ENCODE measurements at regions not wholly inside any gene's neighbourhood (a gene's known extent, or its start where the extent isn't known, plus 50 kb on each side); places are given as distances from the start of the nearest gene placed in this dataset.

DNA sequence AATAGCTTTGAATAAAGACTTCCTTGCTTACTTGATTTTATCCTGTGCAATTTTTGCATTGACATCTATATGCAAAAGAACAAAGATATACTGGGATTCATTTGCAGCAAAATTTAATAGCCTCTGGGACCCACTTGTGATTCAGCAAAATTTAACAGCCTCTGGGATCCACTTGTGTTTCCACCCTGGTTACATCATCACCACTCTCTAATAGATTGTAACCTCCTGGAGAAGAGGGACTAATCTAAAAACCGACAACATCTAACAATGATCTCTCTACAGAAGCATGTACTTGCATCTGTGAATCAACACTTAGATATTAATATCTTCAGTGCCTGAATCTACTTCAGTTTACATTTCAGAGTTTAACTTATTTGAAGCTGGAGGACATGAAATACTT, 202.0 kb upstream of the CPHXL start:
- POLR2A ChIA-PET, result no interaction called here

DNA sequence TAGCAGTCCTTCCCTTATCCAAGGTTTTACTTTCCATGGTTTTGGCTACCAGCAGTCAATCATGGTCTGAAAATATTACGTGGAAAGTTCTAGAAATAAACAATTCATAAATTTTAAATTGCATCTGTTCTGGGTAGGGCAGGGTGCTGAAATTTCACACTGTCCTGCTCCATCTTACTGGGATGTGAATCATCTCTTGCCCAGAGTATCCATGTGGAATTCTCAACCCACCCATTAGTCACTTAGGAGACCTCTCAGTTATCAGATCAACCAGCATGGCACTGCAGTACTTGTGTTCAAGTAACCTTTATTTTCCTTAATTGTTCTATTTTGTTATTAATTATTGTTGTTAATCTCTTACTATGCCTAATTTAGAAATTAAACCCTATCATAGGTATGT, 202.8 kb upstream of the CPHXL start:
- TF ChIP-seq, protein P1, sequence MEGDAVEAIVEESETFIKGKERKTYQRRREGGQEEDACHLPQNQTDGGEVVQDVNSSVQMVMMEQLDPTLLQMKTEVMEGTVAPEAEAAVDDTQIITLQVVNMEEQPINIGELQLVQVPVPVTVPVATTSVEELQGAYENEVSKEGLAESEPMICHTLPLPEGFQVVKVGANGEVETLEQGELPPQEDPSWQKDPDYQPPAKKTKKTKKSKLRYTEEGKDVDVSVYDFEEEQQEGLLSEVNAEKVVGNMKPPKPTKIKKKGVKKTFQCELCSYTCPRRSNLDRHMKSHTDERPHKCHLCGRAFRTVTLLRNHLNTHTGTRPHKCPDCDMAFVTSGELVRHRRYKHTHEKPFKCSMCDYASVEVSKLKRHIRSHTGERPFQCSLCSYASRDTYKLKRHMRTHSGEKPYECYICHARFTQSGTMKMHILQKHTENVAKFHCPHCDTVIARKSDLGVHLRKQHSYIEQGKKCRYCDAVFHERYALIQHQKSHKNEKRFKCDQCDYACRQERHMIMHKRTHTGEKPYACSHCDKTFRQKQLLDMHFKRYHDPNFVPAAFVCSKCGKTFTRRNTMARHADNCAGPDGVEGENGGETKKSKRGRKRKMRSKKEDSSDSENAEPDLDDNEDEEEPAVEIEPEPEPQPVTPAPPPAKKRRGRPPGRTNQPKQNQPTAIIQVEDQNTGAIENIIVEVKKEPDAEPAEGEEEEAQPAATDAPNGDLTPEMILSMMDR (IDR thresholded peaks at IDR 0.05), result no peak
- Mint-ChIP-seq H3K4me1 (ENCODE audit: low read depth) (no peaks in the 10 kb centered on the region), H3K27me3 (no peaks in the 10 kb centered on the region), H3K9me3 (peaks cover 2% of the 10 kb centered on the region), H3K4me3 (no peak overlapping the region), H3K27ac (no peak overlapping the region), H3K36me3 (ENCODE audit: low read depth) (no peaks in the 10 kb centered on the region)
- CTCF ChIA-PET, result no interaction called here
- ATAC-seq (no peak), DNase-seq (no peak)
- POLR2A ChIA-PET, result no interaction called here
- intact Hi-C loops (cut with micrococcal nuclease), result no loop called here

More for the DNA sequence above, 202.0 kb upstream of the CPHXL start:
- ATAC-seq (no peak), DNase-seq (no peak)
- Mint-ChIP-seq H3K36me3 (ENCODE audit: low read depth) (no peaks in the 10 kb centered on the region), H3K27ac (no peak overlapping the region), H3K4me3 (no peak overlapping the region), H3K9me3 (peaks cover 2% of the 10 kb centered on the region), H3K27me3 (no peaks in the 10 kb centered on the region), H3K4me1 (ENCODE audit: low read depth) (no peaks in the 10 kb centered on the region)
- TF ChIP-seq, protein P1 (IDR thresholded peaks at IDR 0.05), result no peak
- intact Hi-C loops (cut with micrococcal nuclease), result no loop called here
- CTCF ChIA-PET, result no interaction called here

DNA sequence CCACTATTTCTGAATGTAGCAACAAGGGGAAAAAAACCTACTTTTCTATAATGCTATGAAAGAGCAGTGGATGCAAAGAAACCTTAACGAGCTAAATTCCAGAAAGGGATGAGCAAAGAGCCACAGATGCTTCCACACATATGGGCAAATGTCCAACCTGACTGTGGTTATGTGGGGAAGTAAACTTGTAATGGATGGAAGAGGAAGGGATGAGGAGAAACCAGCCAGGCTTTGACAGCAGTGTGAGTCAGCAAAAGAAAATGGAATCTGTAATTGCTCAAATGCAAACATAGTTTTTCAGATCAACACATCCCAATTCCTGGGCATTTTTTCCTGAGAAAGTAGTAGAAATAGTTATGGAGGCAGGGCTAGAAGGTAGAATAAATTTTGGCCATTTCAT, 204.8 kb upstream of the CPHXL start:
- POLR2A ChIA-PET, result no interaction called here
- no peak for ATAC-seq

DNA sequence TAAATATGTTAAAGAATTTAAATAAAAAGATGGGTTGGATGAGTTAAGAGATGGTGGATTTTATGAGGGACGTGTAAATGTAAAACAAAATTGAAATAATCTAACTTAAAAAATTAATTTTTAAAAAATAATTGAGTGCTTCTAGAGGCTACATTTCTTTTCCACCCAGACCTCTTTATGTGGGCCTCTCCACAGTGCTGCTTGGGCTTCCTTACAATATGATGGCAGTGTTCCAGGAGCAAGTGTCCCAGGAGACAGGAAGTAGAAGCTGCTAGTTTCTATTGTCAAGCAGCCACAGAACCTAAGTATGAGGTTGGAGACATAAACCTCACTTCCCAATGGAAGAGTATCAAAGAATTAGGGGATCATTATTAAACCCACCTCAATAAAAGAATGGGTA, 205.7 kb upstream of the CPHXL start:
- Mint-ChIP-seq H3K9me3 (peaks cover 2% of the 10 kb centered on the region), H3K4me3 (no peak overlapping the region), H3K27me3 (no peaks in the 10 kb centered on the region), H3K4me1 (ENCODE audit: low read depth) (no peaks in the 10 kb centered on the region), H3K27ac (no peak overlapping the region), H3K36me3 (ENCODE audit: low read depth) (no peaks in the 10 kb centered on the region)
- CTCF ChIA-PET, result no interaction called here
- no peak for DNase-seq
- ATAC-seq, result no peak
- TF ChIP-seq, protein P1 (IDR thresholded peaks at IDR 0.05), result no peak
- POLR2A ChIA-PET, result no interaction called here
- intact Hi-C loops (cut with micrococcal nuclease), result no loop called here

More for the DNA sequence above, 204.8 kb upstream of the CPHXL start:
- no peaks in the 10 kb centered on the region for H3K4me1 Mint-ChIP-seq (ENCODE audit: low read depth)
- CTCF ChIA-PET, result no interaction called here
- no peak for DNase-seq
- H3K4me3 Mint-ChIP-seq, result no peak overlapping the region
- no peaks in the 10 kb centered on the region for H3K27me3 Mint-ChIP-seq
- peaks cover 2% of the 10 kb centered on the region for H3K9me3 Mint-ChIP-seq
- no peak overlapping the region for H3K27ac Mint-ChIP-seq
- TF ChIP-seq, protein P1 (IDR thresholded peaks at IDR 0.05), result no peak
- intact Hi-C loops (cut with micrococcal nuclease), result no loop called here
- H3K36me3 Mint-ChIP-seq (ENCODE audit: low read depth), result no peaks in the 10 kb centered on the region

DNA sequence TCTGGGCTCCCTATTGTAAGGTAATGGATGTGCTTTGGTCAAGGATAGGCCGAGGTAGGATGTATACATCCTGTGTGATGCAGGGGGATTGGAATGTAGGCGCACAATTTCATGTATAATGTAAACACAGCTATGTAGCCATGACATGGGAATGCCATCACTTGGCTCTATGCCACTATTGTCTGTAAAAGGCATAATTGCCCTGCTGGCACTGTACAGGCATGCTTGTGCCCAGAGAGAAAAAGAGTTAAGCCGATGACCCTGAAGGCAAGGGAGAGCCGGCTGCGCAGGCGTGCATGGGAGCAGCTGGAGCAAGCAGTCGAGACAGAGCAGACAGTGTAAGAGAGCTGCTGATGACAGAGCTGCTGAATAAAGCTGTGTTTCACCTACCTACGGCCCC, 212.5 kb upstream of the CPHXL start:
- ChIA-PET CTCF (no interaction called here), POLR2A (no interaction called here)
- ATAC-seq (no peak), DNase-seq (no peak)
- Mint-ChIP-seq H3K27ac (no peak overlapping the region), H3K27me3 (no peaks in the 10 kb centered on the region), H3K4me1 (ENCODE audit: low read depth) (no peaks in the 10 kb centered on the region), H3K9me3 (no peaks in the 10 kb centered on the region), H3K4me3 (no peak overlapping the region), H3K36me3 (ENCODE audit: low read depth) (no peaks in the 10 kb centered on the region)
- TF ChIP-seq, protein P1 (IDR thresholded peaks at IDR 0.05), result no peak
- intact Hi-C loops (cut with micrococcal nuclease), result no loop called here

All from activated CD8-positive, alpha-beta T cell treated with anti-CD3 and anti-CD28 coated beads for 36 hours (primary cell).